ENCODE measurements at regions not wholly inside any gene's neighbourhood (a gene's known extent, or its start where the extent isn't known, plus 50 kb on each side); places are given as distances from the start of the nearest gene placed in this dataset.
"Not testable (repeated sequence)": the region's sequence is repeated elsewhere in the genome, so short reads cannot be mapped to it uniquely, and the experiment has no call there.

DNA sequence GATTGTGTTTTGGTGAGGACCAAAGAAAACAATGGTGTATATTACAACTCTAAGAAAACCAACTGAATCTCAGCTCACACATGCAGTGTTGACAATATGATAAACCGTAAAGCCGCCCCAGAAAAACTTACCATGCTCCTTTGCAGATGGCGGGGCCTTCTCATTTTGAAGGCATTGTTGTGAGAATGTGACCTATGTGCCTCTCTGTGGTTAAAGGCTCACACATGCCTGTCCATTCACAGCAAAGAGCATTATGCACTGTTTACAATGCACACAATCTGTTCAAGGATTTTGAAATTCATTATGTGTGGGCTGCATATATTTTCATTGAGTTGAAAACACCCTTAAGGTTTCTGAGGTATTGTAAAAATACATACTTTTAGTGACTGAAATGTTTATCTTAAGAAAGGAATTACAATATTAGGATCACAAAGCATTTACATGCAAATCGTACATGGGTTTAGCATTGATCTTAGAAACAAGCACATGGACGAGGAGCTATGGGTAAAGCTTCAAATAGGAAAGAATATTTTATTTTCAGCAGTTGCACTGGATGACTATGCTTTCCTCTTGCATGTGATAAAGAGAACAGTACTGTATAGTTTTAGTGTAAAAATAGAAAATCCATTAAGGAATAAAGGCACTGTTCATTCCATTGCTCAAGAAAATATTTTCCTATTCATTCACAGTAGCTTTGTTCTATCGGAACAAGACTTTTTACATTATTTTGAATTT, 334.3 kb downstream of the ARL4A start:
- TF ChIP-seq, protein P1, sequence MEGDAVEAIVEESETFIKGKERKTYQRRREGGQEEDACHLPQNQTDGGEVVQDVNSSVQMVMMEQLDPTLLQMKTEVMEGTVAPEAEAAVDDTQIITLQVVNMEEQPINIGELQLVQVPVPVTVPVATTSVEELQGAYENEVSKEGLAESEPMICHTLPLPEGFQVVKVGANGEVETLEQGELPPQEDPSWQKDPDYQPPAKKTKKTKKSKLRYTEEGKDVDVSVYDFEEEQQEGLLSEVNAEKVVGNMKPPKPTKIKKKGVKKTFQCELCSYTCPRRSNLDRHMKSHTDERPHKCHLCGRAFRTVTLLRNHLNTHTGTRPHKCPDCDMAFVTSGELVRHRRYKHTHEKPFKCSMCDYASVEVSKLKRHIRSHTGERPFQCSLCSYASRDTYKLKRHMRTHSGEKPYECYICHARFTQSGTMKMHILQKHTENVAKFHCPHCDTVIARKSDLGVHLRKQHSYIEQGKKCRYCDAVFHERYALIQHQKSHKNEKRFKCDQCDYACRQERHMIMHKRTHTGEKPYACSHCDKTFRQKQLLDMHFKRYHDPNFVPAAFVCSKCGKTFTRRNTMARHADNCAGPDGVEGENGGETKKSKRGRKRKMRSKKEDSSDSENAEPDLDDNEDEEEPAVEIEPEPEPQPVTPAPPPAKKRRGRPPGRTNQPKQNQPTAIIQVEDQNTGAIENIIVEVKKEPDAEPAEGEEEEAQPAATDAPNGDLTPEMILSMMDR (conservative IDR thresholded peaks at IDR 0.05; ENCODE audit: low read length), result no peak
- H3K4me3 ChIP-seq (ENCODE audit: low read length), result no peak overlapping the region
- no peak for DNase-seq (ENCODE audit: low read depth)

DNA sequence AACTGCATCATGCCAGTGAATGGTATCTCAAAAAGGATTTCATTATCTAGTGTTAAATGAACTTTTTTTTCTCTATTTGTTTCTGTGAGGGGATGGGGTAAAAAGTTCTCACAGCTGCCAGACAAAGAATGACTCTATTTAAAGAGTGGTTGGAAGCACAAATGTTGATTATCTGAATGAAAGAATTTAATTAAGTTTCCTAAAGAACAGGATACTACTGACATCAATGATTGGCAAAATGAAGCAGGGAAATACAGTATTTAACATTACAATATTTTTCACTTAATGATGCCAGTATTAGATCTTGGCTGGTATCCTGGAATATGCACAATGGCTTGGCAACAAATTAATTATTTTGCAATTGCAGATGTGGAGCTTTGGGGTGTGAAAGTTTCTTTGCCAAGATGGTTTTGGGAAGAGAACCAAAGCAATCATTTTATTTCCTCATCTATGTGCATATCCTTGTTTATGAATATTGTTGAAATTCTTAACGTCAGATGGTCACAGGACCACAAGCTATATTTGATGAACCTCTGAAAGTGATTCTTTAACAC, 336.8 kb downstream of the ARL4A start:
- H3K4me3 ChIP-seq (ENCODE audit: low read length), result no peak overlapping the region
- peak; percentile 57 for DNase-seq (ENCODE audit: low read depth)
- TF ChIP-seq, protein P1 (conservative IDR thresholded peaks at IDR 0.05; ENCODE audit: low read length), result no peak

DNA sequence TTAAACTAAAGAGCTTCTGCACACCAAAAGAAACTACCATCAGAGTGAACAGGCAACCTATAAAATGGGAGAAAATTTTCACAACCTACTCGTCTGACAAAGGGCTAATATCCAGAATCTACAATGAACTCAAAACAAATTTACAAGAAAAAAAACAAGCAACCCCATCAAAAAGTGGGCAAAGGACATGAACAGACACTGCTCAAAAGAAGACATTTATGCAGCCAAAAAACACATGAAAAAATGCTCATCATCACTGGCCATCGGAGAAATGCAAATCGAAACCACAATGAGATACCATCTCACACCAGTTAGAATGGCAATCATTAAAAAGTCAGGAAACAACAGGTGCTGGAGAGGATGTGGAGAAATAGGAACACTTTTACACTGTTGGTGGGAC, 337.6 kb downstream of the ARL4A start:
- not testable (repeated sequence) for H3K4me3 ChIP-seq (ENCODE audit: low read length); DNase-seq (ENCODE audit: low read depth)

DNA sequence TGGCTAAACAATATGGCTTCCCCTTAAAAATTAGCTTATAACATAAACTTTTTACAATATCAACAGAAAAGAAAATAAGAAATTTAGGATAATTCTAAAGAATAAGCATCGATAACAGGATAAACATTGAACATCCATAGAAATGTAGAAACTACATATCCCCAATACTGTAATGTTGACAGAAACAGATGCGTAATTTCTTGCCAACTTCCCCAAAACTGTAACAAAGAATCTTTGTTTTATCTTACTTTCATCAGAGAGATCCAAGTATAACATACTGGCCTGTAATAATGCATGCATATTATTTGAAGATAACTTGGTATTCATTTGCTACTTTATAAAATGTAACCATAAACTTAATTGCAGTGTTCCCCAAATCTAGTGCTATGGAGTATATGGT, 339.9 kb downstream of the ARL4A start:
- H3K4me3 ChIP-seq (ENCODE audit: low read length), result no peak overlapping the region
- DNase-seq (ENCODE audit: low read depth), result no peak
- TF ChIP-seq, protein P1 (conservative IDR thresholded peaks at IDR 0.05; ENCODE audit: low read length), result no peak

DNA sequence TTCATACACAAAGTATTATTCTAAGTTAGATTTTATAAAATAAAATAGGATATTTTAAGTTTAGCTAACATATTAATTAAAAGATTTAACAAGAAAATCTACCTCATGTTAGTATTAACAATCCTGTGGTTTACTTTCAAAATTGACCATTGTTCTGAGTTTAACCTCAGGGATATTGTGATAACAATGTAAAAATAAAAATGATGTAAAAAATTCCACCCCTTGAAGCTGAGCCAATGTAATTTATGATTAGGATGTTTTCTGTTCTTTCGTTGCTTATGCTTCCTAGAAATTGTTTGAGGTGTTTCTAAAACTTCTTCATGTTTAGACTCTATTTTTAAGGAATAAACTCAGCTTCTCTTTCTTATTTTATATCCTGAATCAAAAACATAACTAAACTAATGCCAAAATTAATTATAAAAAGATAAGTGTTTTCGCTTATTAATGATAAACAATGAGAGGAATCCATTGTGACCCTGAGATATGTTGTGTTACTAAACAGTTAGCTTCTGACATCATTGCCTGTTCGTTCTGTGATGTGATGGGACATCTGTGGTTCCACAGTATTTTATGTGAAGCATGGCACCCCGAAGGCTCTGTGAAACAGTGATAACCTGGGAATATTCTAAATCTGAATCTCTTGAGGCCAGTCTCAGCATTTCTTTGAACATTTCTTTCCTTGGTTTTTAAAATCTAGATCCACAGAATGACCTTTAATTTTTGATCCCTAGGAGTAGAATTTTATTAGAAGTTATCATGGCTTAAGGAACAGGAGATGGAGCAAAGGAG, 340.8 kb downstream of the ARL4A start:
- DNase-seq (ENCODE audit: low read depth), result no peak
- TF ChIP-seq, protein P1 (conservative IDR thresholded peaks at IDR 0.05; ENCODE audit: low read length), result no peak
- H3K4me3 ChIP-seq (ENCODE audit: low read length), result no peak overlapping the region

DNA sequence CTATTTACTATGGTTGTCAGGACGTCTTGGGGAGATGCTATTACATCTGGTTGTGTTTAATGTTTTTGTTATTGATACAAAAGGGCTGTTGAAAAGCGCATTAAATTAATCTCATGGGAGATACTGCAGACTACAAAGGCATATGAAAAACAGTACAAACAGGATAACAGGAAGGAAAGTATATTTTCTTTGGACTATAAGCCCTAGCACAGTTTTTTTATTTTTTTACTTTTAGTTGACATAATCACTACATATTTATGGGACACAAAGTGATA, 341.3 kb downstream of the ARL4A start:
- TF ChIP-seq, protein P1 (conservative IDR thresholded peaks at IDR 0.05; ENCODE audit: low read length), result no peak
- H3K4me3 ChIP-seq (ENCODE audit: low read length), result no peak overlapping the region
- no peak for DNase-seq (ENCODE audit: low read depth)

DNA sequence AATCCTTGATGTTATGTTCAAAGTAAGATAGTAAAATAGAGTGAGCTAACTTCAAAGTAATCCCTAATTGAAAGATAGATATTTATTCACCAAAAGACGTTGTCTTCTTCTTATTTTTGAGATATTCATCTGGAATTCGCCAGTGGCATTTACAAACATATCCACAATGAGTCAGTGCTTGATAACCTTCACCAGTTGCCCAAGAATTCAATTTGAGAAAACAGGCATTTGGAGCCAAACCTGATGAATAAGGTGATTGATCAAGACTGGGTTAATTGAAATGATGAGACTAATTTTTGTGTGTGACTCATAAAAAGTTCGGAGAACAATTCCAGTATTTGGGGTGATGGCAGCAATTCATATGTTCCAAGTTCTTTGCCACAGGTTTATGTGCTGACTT, 344.0 kb downstream of the ARL4A start:
- no peak overlapping the region for H3K4me3 ChIP-seq (ENCODE audit: low read length)
- no peak for DNase-seq (ENCODE audit: low read depth)

More for the DNA sequence above, 344.0 kb downstream of the ARL4A start:
- TF ChIP-seq, protein P1 (conservative IDR thresholded peaks at IDR 0.05; ENCODE audit: low read length), result no peak

All from AG10803 (cell line).